NCI-H1048 (cell line): ENCODE measurements at regions not wholly inside any gene's neighbourhood (a gene's known extent, or its start where the extent isn't known, plus 50 kb on each side); places are given as distances from the start of the nearest gene placed in this dataset.

Experiments
- DNase-seq: peaks from one replicate; lab custom pipeline; 2025; lab: John Stamatoyannopoulos, UW

- no peak for DNase-seq
Observed at GRCh38 chr9:124179196-124180071, 78.3 kb upstream of the NEK6 start.

GRCh38 chr9:124180557-124180956 lies 77.2 kb upstream of the NEK6 start:
- no peak for DNase-seq

- no peak for DNase-seq
Observed at GRCh38 chr9:124182741-124183140, 75.0 kb upstream of the NEK6 start.

- DNase-seq: no peak
Observed at GRCh38 chr9:124183772-124184171, 74.0 kb upstream of the NEK6 start.

GRCh38 chr9:124185413-124185812 lies 72.3 kb upstream of the NEK6 start:
- no peak for DNase-seq

GRCh38 chr9:124187311-124187710 lies 70.4 kb upstream of the NEK6 start:
- no peak for DNase-seq

- DNase-seq: no peak
Observed at GRCh38 chr9:124188331-124189110, 69.2 kb upstream of the NEK6 start.

GRCh38 chr9:124190761-124191160 lies 67.0 kb upstream of the NEK6 start:
- no peak for DNase-seq

- DNase-seq: no peak
Observed at GRCh38 chr9:124191691-124192395, 65.9 kb upstream of the NEK6 start.

GRCh38 chr9:124196814-124197176 lies 61.0 kb upstream of the NEK6 start:
- DNase-seq: no peak

GRCh38 chr9:124197177-124198095 lies 60.3 kb upstream of the NEK6 start:
- DNase-seq: no peak

- no peak for DNase-seq
Observed at GRCh38 chr9:124198331-124198730, 59.4 kb upstream of the NEK6 start.

- no peak for DNase-seq
Observed at GRCh38 chr9:124198948-124199347, 58.8 kb upstream of the NEK6 start.

GRCh38 chr9:124199474-124199873 lies 58.3 kb upstream of the NEK6 start:
- DNase-seq: no peak

GRCh38 chr9:124202447-124202971 lies 55.2 kb upstream of the NEK6 start:
- DNase-seq: no peak

GRCh38 chr9:124205686-124206352 lies 51.9 kb upstream of the NEK6 start:
- DNase-seq: no peak

- DNase-seq: no peak
Observed at GRCh38 chr9:124206391-124206790, 51.4 kb upstream of the NEK6 start.
